SK-N-SH (cell line): ENCODE measurements at regions not wholly inside any gene's neighbourhood (a gene's known extent, or its start where the extent isn't known, plus 50 kb on each side); places are given as distances from the start of the nearest gene placed in this dataset.

Experiments
- CTCF ChIA-PET: fragments of 300-600, 350-600 bp; formaldehyde crosslinking; extraction: SDS; loops from one replicate; lab custom pipeline; 2021; lab: Yijun Ruan, JAX
- POLR2A ChIA-PET: fragments of 350-600 bp; sonication (Branson Sonifier 250); formaldehyde crosslinking; extraction: SDS; loops from one replicate; lab custom pipeline; 2020; ENCODE audit warnings: antibody characterized with exemption, inconsistent platforms; lab: Yijun Ruan, JAX
- DNase-seq: peaks from one replicate; pipeline ENCODE4 v3.0.0; 2012
- H2AFZ ChIP-seq: fragments of 200-600 bp; sonication (generic); 2 replicates; pipeline ENCODE4 v1.8.1; 2016; ENCODE audit warnings: antibody characterized with exemption, mild to moderate bottlenecking, low read depth
- H3F3A ChIP-seq: fragments of 200-600 bp; sonication (generic); replicated peaks from 2 replicates; pipeline ENCODE3; 2016; ENCODE audit warnings: antibody characterized with exemption, mild to moderate bottlenecking; ENCODE audit not compliant: insufficient read depth
- H3K27ac ChIP-seq, 2 experiments: fragments of 200-500 bp in 1 of 2; fragments of 200-600 bp in 1 of 2; sonication (Bioruptor generic) in 1 of 2; sonication (generic), shearing (Covaris generic) in 1 of 2; 2 replicates each; pipeline versions ENCODE4 v1.5.1 to v1.6.1; 2014 to 2016; ENCODE audit warnings: low read depth in 2 of 2, inconsistent platforms in 1 of 2, low read length in 1 of 2, mild to moderate bottlenecking in 1 of 2, mixed read lengths in 1 of 2
- H3K27me3 ChIP-seq: fragments of 200-600 bp; sonication (generic), shearing (Covaris generic); 2 replicates; pipeline ENCODE4 v1.6.1; 2016; ENCODE audit warnings: mixed run types; ENCODE audit not compliant: insufficient read depth
- H3K36me3 ChIP-seq, 2 experiments: fragments of 200-500 bp in 1 of 2; fragments of 200-600 bp in 1 of 2; sonication (Bioruptor generic) in 1 of 2; sonication (generic) in 1 of 2; replicated peaks in 1 of 2; 2 replicates each; pipeline versions ENCODE3 to v1.5.1; 2014 to 2016; ENCODE audit warnings: low read length in 1 of 2, mild to moderate bottlenecking in 1 of 2; ENCODE audit not compliant: insufficient read depth in 2 of 2, control insufficient read depth in 1 of 2
- H3K4me1 ChIP-seq, 2 experiments: fragments of 200-500 bp in 1 of 2; fragments of 200-600 bp in 1 of 2; sonication (Bioruptor generic) in 1 of 2; sonication (generic), shearing (Covaris generic) in 1 of 2; 2 replicates each; pipeline versions ENCODE4 v1.5.1 to v1.6.1; 2014 to 2016; ENCODE audit warnings: low read depth in 1 of 2, low read length in 1 of 2, mixed run types in 1 of 2; ENCODE audit not compliant: insufficient read depth in 2 of 2, control insufficient read depth in 1 of 2
- H3K4me2 ChIP-seq: fragments of 200-600 bp; sonication (generic), shearing (Covaris generic); 2 replicates; pipeline ENCODE4 v1.6.1; 2017; ENCODE audit warnings: mixed run types
- H3K4me3 ChIP-seq, 2 experiments: fragments of 200-500 bp in 1 of 2; fragments of 200-600 bp in 1 of 2; sonication (Bioruptor generic) in 1 of 2; sonication (generic), shearing (Covaris generic) in 1 of 2; 2 replicates each; pipeline versions ENCODE4 v1.5.1 to v1.8.1; 2014 to 2016; ENCODE audit warnings: low read depth in 2 of 2, inconsistent platforms in 1 of 2, low read length in 1 of 2, mild to moderate bottlenecking in 1 of 2, mixed read lengths in 1 of 2, moderate library complexity in 1 of 2
- H3K79me2 ChIP-seq: fragments of 200-600 bp; sonication (generic); 2 replicates; pipeline ENCODE4 v1.8.1; 2017; ENCODE audit warnings: mild to moderate bottlenecking; ENCODE audit not compliant: insufficient read depth
- H3K9ac ChIP-seq: fragments of 200-600 bp; sonication (generic); 2 replicates; pipeline ENCODE4 v1.6.1; 2017; ENCODE audit warnings: mixed run types
- H3K9me2 ChIP-seq: fragments of 200-600 bp; sonication (generic); 2 replicates; pipeline ENCODE4 v1.6.1; 2017; ENCODE audit warnings: mixed run types
- H3K9me3 ChIP-seq: fragments of 200-600 bp; sonication (generic); 2 replicates; pipeline ENCODE4 v1.6.1; 2017; ENCODE audit warnings: mixed run types, mild to moderate bottlenecking, moderate library complexity
- H4K20me1 ChIP-seq: fragments of 200-600 bp; sonication (generic); 2 replicates; pipeline ENCODE4 v1.6.1; 2017; ENCODE audit warnings: mild to moderate bottlenecking, mixed run types; ENCODE audit not compliant: insufficient read depth
- CHD2 ChIP-seq: fragments of 150-350 bp; IDR thresholded peaks from 2 replicates; pipeline ENCODE4 v1.6.1; 2018; ENCODE audit warnings: low read length; ENCODE audit not compliant: partially characterized antibody
- CTCF ChIP-seq: fragments of 200-600 bp; sonication (generic); IDR thresholded peaks from 2 replicates; pipeline ENCODE4 v1.6.1; 2017; ENCODE audit warnings: antibody characterized with exemption, mild to moderate bottlenecking, moderate library complexity
- EP300 ChIP-seq, 2 experiments: IDR thresholded peaks; 2 replicates each; pipeline versions ENCODE4 v1.4.0 to v1.6.1; 2012; ENCODE audit warnings: borderline replicate concordance in 1 of 2, low read depth in 1 of 2, low read length in 1 of 2
- EZH2phosphoT487 ChIP-seq: fragments of 200-600 bp; sonication (generic); IDR thresholded peaks from 2 replicates; pipeline ENCODE4 v1.6.1; 2017; ENCODE audit warnings: low read depth, mixed run types, mild to moderate bottlenecking, antibody characterized with exemption, moderate library complexity, borderline replicate concordance
- FOXJ3 ChIP-seq: sonication (generic); formaldehyde crosslinking; IDR thresholded peaks from 2 replicates; pipeline ENCODE4 v1.5.1; 2020; ENCODE audit warnings: mild to moderate bottlenecking, missing genetic modification reagents
- FOXM1 ChIP-seq: IDR thresholded peaks from 2 replicates; pipeline ENCODE4 v1.4.0; 2012; ENCODE audit warnings: low read depth, mild to moderate bottlenecking
- GATA2 ChIP-seq: sonication (generic); formaldehyde crosslinking; IDR thresholded peaks from 2 replicates; pipeline ENCODE4 v1.5.0; 2020; ENCODE audit warnings: mild to moderate bottlenecking, missing genetic modification reagents
- MAX ChIP-seq: IDR thresholded peaks from 2 replicates; pipeline ENCODE4 v1.4.0; 2012; ENCODE audit warnings: low read depth
- MXI1 ChIP-seq: IDR thresholded peaks from 2 replicates; pipeline ENCODE4 v1.6.1; 2012; ENCODE audit warnings: mild to moderate bottlenecking, low read depth, low read length, improper control_type of control experiment
- NFIC ChIP-seq: IDR thresholded peaks from 2 replicates; pipeline ENCODE4 v1.4.0; 2012; ENCODE audit warnings: borderline replicate concordance
- NRF1 ChIP-seq: IDR thresholded peaks from 2 replicates; pipeline ENCODE4 v1.6.1; 2012; ENCODE audit warnings: low read depth, mild to moderate bottlenecking, low read length
- PBX3 ChIP-seq: IDR thresholded peaks from 2 replicates; pipeline ENCODE4; 2012
- USF1 ChIP-seq: IDR thresholded peaks from 2 replicates; pipeline ENCODE4 v1.4.0; 2012; ENCODE audit warnings: low read depth, borderline replicate concordance
- YY1 ChIP-seq: IDR thresholded peaks from 2 replicates; pipeline ENCODE4 v1.4.0; 2012; ENCODE audit warnings: low read depth, mild to moderate bottlenecking
- WGBS: methylation state at CpG from one replicate; pipeline ENCODE4 v1.1.6; 2017; ENCODE audit warnings: low lambda C conversion rate; 5-methylcytosine and 5-hydroxymethylcytosine counted together

- no peak for TF ChIP-seq CTCF
- no peak for TF ChIP-seq FOXJ3
- no peak for TF ChIP-seq GATA2
- TF ChIP-seq EP300 (IDR thresholded peaks at IDR 0.05; ENCODE audit: borderline replicate concordance in 1 of 2, low read depth in 1 of 2, low read length in 1 of 2): no peak
- no peak for TF ChIP-seq YY1
Observed at GRCh38 chr3:13167064-13167743, 94.0 kb upstream of the IQSEC1 start (continued).

- no peaks in the 10 kb centered on the region; the same call in 1 of the 2 replicates for H3K27me3 ChIP-seq
- CTCF ChIA-PET: no interaction called here
Observed at GRCh38 chr3:13166243-13167063, 93.2 kb upstream of the IQSEC1 start.

More at GRCh38 chr3:13166243-13167063, 93.2 kb upstream of the IQSEC1 start:
- Histone ChIP-seq H3K4me3 (no peak overlapping the region), H3F3A (no peaks in the 10 kb centered on the region), H2AFZ (no peak overlapping the region), H3K9me3 (no peaks in the 10 kb centered on the region), H3K27ac (no peak overlapping the region), H3K4me2 (no peak overlapping the region), H3K79me2 (no peaks in the 10 kb centered on the region), H3K9ac (no peak overlapping the region), H4K20me1 (no peaks in the 10 kb centered on the region), H3K4me1 (no peaks in the 10 kb centered on the region), H3K9me2 (no peaks in the 10 kb centered on the region), H3K36me3 (no peaks in the 10 kb centered on the region)
- DNase-seq: no peak
- POLR2A ChIA-PET: no interaction called here
- 48% methylated on average over 12 of the region's 13 CpGs for WGBS
- no peak for TF ChIP-seq CTCF
- no peak for TF ChIP-seq USF1
- no peak for TF ChIP-seq NRF1
- no peak for TF ChIP-seq FOXM1
- no peak for TF ChIP-seq EZH2phosphoT487
- no peak for TF ChIP-seq GATA2
- TF ChIP-seq NFIC: no peak
- TF ChIP-seq MXI1: no peak
- TF ChIP-seq CHD2: no peak
- no peak for TF ChIP-seq PBX3
- no peak for TF ChIP-seq MAX
- TF ChIP-seq, all 33 proteins: peak for 0
